ENCODE measurements at regions not wholly inside any gene's neighbourhood (a gene's known extent, or its start where the extent isn't known, plus 50 kb on each side); places are given as distances from the start of the nearest gene placed in this dataset.

GRCh38 chr6:19333936-19334335, 503.2 kb upstream of the ID4 start:
- TF ChIP-seq CTCF (conservative IDR thresholded peaks at IDR 0.05): no peak
- TF ChIP-seq ZFX (IDR thresholded peaks at IDR 0.05): no peak
